CD4-positive, alpha-beta T cell (primary cell): ENCODE measurements at regions not wholly inside any gene's neighbourhood (a gene's known extent, or its start where the extent isn't known, plus 50 kb on each side); places are given as distances from the start of the nearest gene placed in this dataset.

Source experiments
- ATAC-seq: fragments of 200-7000 bp; cut with Tn5 transposase; one replicate; pipeline ENCODE4 v1.10.0; 2022; ENCODE audit warnings: mild to moderate bottlenecking; ENCODE audit not compliant: poor library complexity
- CTCF ChIA-PET: fragments of 350-600 bp; sonication (Branson Sonifier 250); formaldehyde crosslinking; loops from one replicate; lab custom pipeline; 2021; ENCODE audit warnings: antibody characterized with exemption, inconsistent platforms; lab: Charles Lee
- POLR2A ChIA-PET: fragments of 350-600 bp; sonication (Branson Sonifier 250); formaldehyde crosslinking; loops from one replicate; lab custom pipeline; 2021; ENCODE audit warnings: antibody characterized with exemption, inconsistent platforms; lab: Charles Lee
- DNase-seq, 14 experiments: peaks; one replicate each; pipeline ENCODE4 v3.0.0-alpha.2; 2013 to 2020; ENCODE audit warnings: mixed read lengths in 2 of 14
- H3K27ac ChIP-seq, 2 donors: one replicate each; pipeline versions ENCODE4 v1.5.1 to v1.7.0; 2013; ENCODE audit warnings: low read length in 2 of 2, low read depth in 1 of 2, mild to moderate bottlenecking in 1 of 2
- H3K27me3 ChIP-seq, 2 experiments: 1 replicate in 1 of 2; 2 replicates in 1 of 2; pipeline versions ENCODE4 v1.6.1 to v1.7.0; 2013; ENCODE audit warnings: low read length in 2 of 2, control low read depth in 1 of 2, mild to moderate bottlenecking in 1 of 2, moderate library complexity in 1 of 2; ENCODE audit not compliant: insufficient read depth in 2 of 2, control insufficient read depth in 1 of 2
- H3K36me3 ChIP-seq: one replicate; pipeline ENCODE4 v1.6.1; 2013; ENCODE audit warnings: low read length, control low read depth; ENCODE audit not compliant: insufficient read depth
- H3K4me1 ChIP-seq: one replicate; pipeline ENCODE4 v1.6.1; 2013; ENCODE audit warnings: low read length, control low read depth; ENCODE audit not compliant: insufficient read depth
- H3K4me3 ChIP-seq: one replicate; pipeline ENCODE4 v1.5.1; 2013; ENCODE audit warnings: mild to moderate bottlenecking, low read length, moderate library complexity
- H3K9me3 ChIP-seq, 2 experiments: 1 replicate in 1 of 2; 2 replicates in 1 of 2; pipeline versions ENCODE4 v1.6.1 to v1.7.0; 2013; ENCODE audit warnings: low read length in 2 of 2, mild to moderate bottlenecking in 2 of 2, control low read depth in 1 of 2, moderate library complexity in 1 of 2; ENCODE audit not compliant: control insufficient read depth in 1 of 2, insufficient read depth in 1 of 2
- H3K27ac Mint-ChIP-seq: one replicate; pipeline ENCODE4 v1.8.0; 2020; ENCODE audit warnings: mixed read lengths
- H3K27me3 Mint-ChIP-seq: one replicate; pipeline ENCODE4 v1.8.0; 2021; ENCODE audit warnings: mixed read lengths
- H3K36me3 Mint-ChIP-seq: one replicate; pipeline ENCODE4 v1.8.0; 2021; ENCODE audit warnings: low read depth, mixed read lengths
- H3K4me1 Mint-ChIP-seq: one replicate; pipeline ENCODE4 v1.8.0; 2021; ENCODE audit warnings: low read depth, mixed read lengths
- H3K4me3 Mint-ChIP-seq: one replicate; pipeline ENCODE4 v1.8.0; 2020; ENCODE audit warnings: mild to moderate bottlenecking, mixed read lengths
- H3K9me3 Mint-ChIP-seq: one replicate; pipeline ENCODE4 v1.8.0; 2020; ENCODE audit warnings: mixed read lengths
- intact Hi-C, 2 experiments: fragments of 100-400 bp; cut with DNase I in 1 of 2; cut with micrococcal nuclease in 1 of 2; formaldehyde crosslinking; loops; one replicate each; pipeline versions ENCODE4 v1.15.1 to v1.9.0; 2023 to 2025; cut with DNase I, micrococcal nuclease
- TF ChIP-seq, protein P1 (sequence below): fragments of 200-600 bp; IDR thresholded peaks from one replicate; pipeline ENCODE4 v1.8.0; 2022; ENCODE audit warnings: antibody characterized with exemption, mild to moderate bottlenecking

DNA sequence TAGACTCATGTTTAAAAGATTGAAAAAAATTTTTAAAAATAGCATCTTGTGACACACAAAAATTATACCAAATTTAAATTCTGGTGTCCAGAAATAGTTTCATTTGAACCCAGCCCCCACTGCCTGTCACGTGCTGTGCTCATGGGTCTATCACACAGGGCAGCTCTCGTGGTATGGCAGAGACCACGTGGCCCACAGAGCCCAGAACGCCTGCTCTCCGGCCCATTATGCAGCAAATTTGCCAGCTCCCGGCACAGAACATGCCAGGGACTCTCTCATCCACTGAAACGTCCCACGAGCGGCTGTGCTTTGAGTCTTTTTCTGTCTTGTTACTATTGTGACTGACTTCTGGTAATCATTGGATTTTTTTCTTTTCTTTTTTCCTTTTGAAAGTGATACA, 224.3 kb downstream of the TTLL2 start:
- no peak for ATAC-seq
- H3K36me3 Mint-ChIP-seq = no peaks in the 10 kb centered on the region
- POLR2A ChIA-PET = no interaction called here
- H3K4me3 Mint-ChIP-seq = no peak overlapping the region
- H3K4me3 ChIP-seq = no peak overlapping the region
- H3K27ac ChIP-seq = no peak overlapping the region
- H3K36me3 ChIP-seq = no peaks in the 10 kb centered on the region
- CTCF ChIA-PET = no interaction called here
- H3K4me1 Mint-ChIP-seq = no peaks in the 10 kb centered on the region
- H3K27me3 ChIP-seq = no peaks in the 10 kb centered on the region
- no peak overlapping the region for H3K27ac Mint-ChIP-seq
- H3K9me3 ChIP-seq = peaks cover 0 to 29% of the 10 kb centered on the region in 2 experiments
- H3K4me1 ChIP-seq = no peaks in the 10 kb centered on the region
- no peak for DNase-seq
- no peaks in the 10 kb centered on the region for H3K9me3 Mint-ChIP-seq
- intact Hi-C loops = no loop called here
- no peaks in the 10 kb centered on the region for H3K27me3 Mint-ChIP-seq
- TF ChIP-seq, protein P1, sequence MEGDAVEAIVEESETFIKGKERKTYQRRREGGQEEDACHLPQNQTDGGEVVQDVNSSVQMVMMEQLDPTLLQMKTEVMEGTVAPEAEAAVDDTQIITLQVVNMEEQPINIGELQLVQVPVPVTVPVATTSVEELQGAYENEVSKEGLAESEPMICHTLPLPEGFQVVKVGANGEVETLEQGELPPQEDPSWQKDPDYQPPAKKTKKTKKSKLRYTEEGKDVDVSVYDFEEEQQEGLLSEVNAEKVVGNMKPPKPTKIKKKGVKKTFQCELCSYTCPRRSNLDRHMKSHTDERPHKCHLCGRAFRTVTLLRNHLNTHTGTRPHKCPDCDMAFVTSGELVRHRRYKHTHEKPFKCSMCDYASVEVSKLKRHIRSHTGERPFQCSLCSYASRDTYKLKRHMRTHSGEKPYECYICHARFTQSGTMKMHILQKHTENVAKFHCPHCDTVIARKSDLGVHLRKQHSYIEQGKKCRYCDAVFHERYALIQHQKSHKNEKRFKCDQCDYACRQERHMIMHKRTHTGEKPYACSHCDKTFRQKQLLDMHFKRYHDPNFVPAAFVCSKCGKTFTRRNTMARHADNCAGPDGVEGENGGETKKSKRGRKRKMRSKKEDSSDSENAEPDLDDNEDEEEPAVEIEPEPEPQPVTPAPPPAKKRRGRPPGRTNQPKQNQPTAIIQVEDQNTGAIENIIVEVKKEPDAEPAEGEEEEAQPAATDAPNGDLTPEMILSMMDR = no peak

GRCh38 chr6:167550941-167551627, 226.2 kb downstream of the TTLL2 start:
- no peak overlapping the region for H3K4me3 ChIP-seq
- Mint-ChIP-seq H3K9me3 (peaks cover 3% of the 10 kb centered on the region), H3K27ac (no peak overlapping the region), H3K4me1 (no peaks in the 10 kb centered on the region), H3K4me3 (no peak overlapping the region), H3K27me3 (no peaks in the 10 kb centered on the region), H3K36me3 (no peaks in the 10 kb centered on the region)
- intact Hi-C loops = no loop called here
- no peak overlapping the region for H3K27ac ChIP-seq
- no peaks in the 10 kb centered on the region for H3K4me1 ChIP-seq
- H3K9me3 ChIP-seq = peaks cover 1 to 39% of the 10 kb centered on the region in 2 experiments
- no peaks in the 10 kb centered on the region for H3K27me3 ChIP-seq
- POLR2A ChIA-PET = no interaction called here
- DNase-seq (no peak), ATAC-seq (no peak)
- H3K36me3 ChIP-seq = no peaks in the 10 kb centered on the region
- TF ChIP-seq, protein P1 = no peak
- CTCF ChIA-PET = no interaction called here

DNA sequence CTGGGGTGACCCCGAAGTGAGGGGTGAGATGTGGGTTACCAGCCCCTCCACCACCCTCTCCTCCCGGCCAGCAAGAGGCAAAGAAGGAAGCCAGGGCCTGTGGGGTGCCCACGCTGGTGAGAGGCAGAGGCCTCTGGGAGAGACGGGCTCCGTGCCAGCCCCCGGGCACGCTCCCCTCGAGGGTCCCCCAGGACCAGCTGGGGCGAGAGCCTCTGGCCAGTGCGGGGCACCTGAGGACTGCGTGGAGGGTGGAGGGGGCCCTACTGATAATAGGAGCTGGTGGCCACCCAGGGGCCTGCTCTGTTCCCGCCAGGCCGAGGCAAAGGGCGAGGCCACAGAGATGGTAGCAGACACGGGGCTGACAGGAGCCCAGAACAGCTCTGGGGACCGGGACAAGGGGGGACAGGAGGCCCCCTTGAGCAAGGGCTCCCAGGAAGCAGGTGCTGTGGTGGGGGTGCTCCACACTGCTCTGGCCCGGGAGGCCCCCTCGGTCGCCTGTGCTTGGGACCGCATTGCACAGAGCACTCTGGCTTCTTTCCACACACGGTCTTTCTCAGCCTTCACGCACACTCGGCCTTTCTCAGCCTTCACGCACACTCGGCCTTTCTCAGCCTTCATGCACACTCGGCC, 226.9 kb downstream of the TTLL2 start:
- no peak for ATAC-seq
- peaks cover 6 to 34% of the 10 kb centered on the region in 2 experiments for H3K9me3 ChIP-seq

More for the DNA sequence above, 226.9 kb downstream of the TTLL2 start:
- no peak for DNase-seq
- H3K27ac ChIP-seq = no peak overlapping the region
- no peak overlapping the region for H3K4me3 Mint-ChIP-seq
- H3K36me3 Mint-ChIP-seq = no peaks in the 10 kb centered on the region
- no peaks in the 10 kb centered on the region for H3K27me3 Mint-ChIP-seq
- H3K4me1 Mint-ChIP-seq = no peaks in the 10 kb centered on the region
- no peaks in the 10 kb centered on the region for H3K36me3 ChIP-seq
- TF ChIP-seq, protein P1 = no peak
- peaks cover 3% of the 10 kb centered on the region for H3K9me3 Mint-ChIP-seq
- ChIA-PET POLR2A (no interaction called here), CTCF (no interaction called here)
- no peaks in the 10 kb centered on the region for H3K4me1 ChIP-seq
- H3K27ac Mint-ChIP-seq = no peak overlapping the region
- no peaks in the 10 kb centered on the region for H3K27me3 ChIP-seq
- no peak overlapping the region for H3K4me3 ChIP-seq
- intact Hi-C loops = no loop called here
